Activated T-cell treated with anti-CD3 and anti-CD28 coated beads for 24 hours (primary cell): ENCODE measurements at regions not wholly inside any gene's neighbourhood (a gene's known extent, or its start where the extent isn't known, plus 50 kb on each side); places are given as distances from the start of the nearest gene placed in this dataset.
"Not testable (repeated sequence)": the region's sequence is repeated elsewhere in the genome, so short reads cannot be mapped to it uniquely, and the experiment has no call there.

Experiments
- DNase-seq: peaks from one replicate; pipeline ENCODE4 v3.0.0-alpha.2; 2020; ENCODE audit warnings: low read depth

GRCh38 chr3:6706777-6707176, 154.1 kb upstream of the GRM7 start:
- no peak for DNase-seq

DNA sequence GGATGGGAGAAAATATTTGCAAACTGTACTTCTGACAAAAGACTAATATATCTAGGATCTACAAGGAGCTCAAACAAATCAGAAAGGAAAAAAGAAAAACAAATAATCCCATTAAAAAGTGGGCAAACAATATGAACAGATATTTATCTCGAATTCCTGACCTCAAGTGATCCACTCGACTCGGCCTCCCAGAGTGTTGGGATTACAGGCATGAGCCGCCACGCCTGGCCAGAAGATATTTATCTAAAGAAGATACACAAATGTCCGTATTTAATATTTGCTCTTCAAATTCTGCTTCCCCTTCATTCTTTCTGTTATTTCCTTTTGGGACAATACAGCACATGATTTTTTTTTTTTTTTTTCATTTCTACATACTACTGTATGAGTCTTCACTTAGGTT, 151.7 kb upstream of the GRM7 start:
- no peak for DNase-seq

- no peak for DNase-seq
These were observed 146.0 kb upstream of the GRM7 start for GRCh38 chr3:6714962-6715361.

- DNase-seq: no peak
These were observed 144.5 kb upstream of the GRM7 start for GRCh38 chr3:6716420-6716819.

GRCh38 chr3:6717026-6717943, 143.6 kb upstream of the GRM7 start:
- no peak for DNase-seq

- no peak for DNase-seq
These were observed 140.9 kb upstream of the GRM7 start for GRCh38 chr3:6719999-6720398.

DNA sequence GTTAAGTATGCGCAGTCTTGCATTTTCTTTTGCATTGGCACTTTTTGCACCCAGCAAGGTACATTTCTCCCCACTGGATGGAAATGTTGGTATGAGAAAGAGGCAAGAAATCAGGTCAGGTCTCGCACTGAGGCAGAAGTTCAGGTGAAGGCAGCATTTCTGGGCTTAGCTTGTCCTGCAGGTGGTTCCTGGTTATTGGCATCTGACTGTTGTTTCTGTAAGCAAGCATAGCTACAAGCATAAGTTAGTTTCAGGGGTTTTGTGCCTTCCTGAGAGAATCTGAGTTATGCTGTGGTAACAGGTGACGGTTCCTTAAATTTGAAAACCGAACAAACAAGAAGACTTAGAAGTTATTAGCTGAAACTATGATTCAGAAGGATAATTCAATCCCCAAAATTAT, 139.4 kb upstream of the GRM7 start:
- no peak for DNase-seq

DNA sequence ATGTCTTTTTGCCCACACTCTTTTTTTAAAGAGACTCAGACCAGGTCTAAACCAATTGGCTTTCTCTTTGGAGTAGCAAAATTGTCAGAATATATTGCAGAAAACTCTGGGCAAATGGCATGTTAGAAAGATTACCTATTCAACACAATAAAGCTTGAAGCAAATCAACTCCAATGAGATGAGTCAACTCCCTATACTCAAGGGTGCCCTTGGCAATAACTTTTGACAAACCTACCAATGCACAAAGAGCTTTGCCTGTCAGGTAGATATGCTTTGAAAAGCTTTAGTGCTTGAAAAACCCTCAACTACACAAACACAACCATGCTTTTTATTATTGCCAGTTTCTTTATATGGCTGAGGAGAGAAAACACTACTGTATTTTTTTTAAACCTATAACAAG, 137.7 kb upstream of the GRM7 start:
- no peak for DNase-seq

- no peak for DNase-seq
These were observed 134.1 kb upstream of the GRM7 start for GRCh38 chr3:6726811-6727210.

GRCh38 chr3:6732807-6733206, 128.1 kb upstream of the GRM7 start:
- DNase-seq: no peak

DNA sequence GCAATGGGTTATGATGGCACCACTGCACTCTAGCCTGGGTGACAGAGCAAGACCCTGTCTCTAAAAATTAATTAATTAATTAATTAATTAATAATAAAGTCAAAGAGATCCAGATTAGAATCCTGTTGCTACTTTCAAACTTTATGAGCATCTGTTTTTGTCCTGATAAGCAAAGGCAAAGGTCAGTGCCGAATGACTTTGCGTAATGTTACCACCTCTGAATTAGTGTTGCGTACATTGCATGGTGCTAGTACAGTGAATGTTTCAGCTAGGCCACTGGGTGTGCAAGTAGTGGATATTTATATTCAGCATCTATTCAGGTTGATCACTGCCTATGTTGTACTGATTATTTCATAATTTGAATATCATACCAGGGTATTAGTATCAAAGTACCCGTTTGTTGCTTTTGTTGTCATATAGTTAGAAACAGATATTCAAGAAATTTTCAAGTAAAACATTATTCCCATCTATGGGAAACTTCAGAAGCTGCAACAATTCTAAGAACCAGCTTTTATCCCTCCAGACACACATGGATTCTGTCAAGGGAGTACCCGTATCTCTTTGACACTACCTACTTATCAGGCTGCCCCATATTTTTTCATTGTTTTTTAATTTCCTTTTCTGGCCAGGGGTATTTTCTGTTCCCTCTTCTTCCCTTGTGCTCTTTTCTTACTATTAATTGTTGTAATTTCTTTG, 127.1 kb upstream of the GRM7 start:
- DNase-seq: no peak

GRCh38 chr3:6734395-6734746, 126.5 kb upstream of the GRM7 start:
- no peak for DNase-seq

- DNase-seq: no peak
These were observed 123.9 kb upstream of the GRM7 start for GRCh38 chr3:6736836-6737629.

DNA sequence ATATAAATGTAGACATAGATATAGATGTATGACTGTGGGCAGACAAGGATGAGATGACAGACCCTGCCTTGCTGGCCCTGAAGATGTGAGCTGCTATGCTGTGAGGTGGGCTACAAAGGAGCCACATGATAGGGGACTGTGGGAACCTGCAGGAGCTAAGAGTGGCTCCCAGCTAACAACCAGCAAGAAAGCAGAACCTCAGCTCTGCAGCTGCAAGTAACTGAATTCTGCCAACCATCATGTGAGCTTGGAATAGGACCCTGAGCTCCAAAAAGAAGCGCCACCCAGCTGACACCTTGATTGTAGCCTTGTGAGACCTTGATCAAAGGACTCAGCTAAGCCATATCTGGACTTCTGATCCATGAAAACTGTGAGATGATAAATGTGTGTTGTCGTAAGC, 123.3 kb upstream of the GRM7 start:
- DNase-seq: no peak

- DNase-seq: no peak
These were observed 121.6 kb upstream of the GRM7 start for GRCh38 chr3:6739288-6739687.

GRCh38 chr3:6743067-6743720, 117.7 kb upstream of the GRM7 start:
- no peak for DNase-seq

DNA sequence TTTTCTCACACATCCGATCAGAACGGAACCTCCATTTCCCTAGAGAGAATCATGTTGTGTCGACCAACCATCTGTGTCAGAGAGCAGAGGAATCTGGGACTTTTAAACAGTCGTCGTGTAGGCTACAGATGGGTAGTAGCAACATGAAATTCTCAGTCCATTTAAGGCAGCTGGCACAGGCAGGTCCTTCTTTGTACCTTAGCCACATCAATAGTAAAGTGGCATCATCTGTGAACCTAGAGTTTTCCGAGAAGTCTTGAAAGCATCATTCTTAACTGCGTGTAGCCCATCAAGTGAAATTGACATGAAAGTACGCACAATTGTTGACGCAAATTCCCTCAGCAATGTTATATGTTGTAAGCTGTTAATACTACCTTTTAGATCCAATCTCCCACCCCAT, 114.5 kb upstream of the GRM7 start:
- DNase-seq: no peak

- no peak for DNase-seq
These were observed 113.9 kb upstream of the GRM7 start for GRCh38 chr3:6747017-6747416.

- no peak for DNase-seq
These were observed 110.1 kb upstream of the GRM7 start for GRCh38 chr3:6750782-6751181.

- DNase-seq: no peak
These were observed 107.4 kb upstream of the GRM7 start for GRCh38 chr3:6753536-6753935.

- DNase-seq: not testable (repeated sequence)
These were observed 91.2 kb upstream of the GRM7 start for GRCh38 chr3:6769532-6770396.

DNA sequence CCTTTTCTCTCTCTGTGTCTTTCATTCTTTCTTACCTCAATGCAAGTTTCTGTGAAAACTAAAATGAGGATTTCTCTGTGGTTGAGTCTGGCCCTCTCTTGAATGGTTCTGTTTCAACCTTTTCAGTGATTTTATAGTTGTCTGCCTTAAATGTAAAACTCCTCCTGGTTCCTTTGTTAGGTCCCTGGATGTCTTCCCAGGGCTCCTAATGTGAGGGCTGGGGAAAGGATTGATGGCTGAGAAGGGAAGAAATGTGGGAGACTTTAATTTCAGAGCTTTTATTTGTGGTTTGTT, 90.6 kb upstream of the GRM7 start:
- DNase-seq: no peak
